Pancreas (tissue), 10 donors: ENCODE measurements at regions not wholly inside any gene's neighbourhood (a gene's known extent, or its start where the extent isn't known, plus 50 kb on each side); places are given as distances from the start of the nearest gene placed in this dataset.

Source experiments
- ATAC-seq, 4 donors: fragments of 200-7000 bp; cut with Tn5 transposase; one replicate each; pipeline versions ENCODE4 v1.8.0 to v1.9.1; 2020; ENCODE audit warnings: mild to moderate bottlenecking in 4 of 4, moderate library complexity in 4 of 4
- DNase-seq, 6 donors: peaks; one replicate each; pipeline ENCODE4 v3.0.0-alpha.2; 2020
- FAIRE-seq: peaks from 2 replicates; lab custom pipeline; 2012; peaks lifted over from hg19 to GRCh38; lab: Jason Lieb, UNC
- H3K27ac ChIP-seq, 4 donors: fragments of 200-600 bp; sonication (generic); 1 replicate in 3 of 4; 2 replicates in 1 of 4; pipeline versions ENCODE4 v1.5.0 to v1.8.0; 2020
- H3K27me3 ChIP-seq, 4 donors: fragments of 200-600 bp; one replicate each; pipeline ENCODE4 v1.8.0; 2021
- H3K36me3 ChIP-seq, 3 donors: fragments of 200-600 bp; sonication (generic) in 1 of 3; one replicate each; pipeline versions ENCODE4 v1.5.0 to v1.8.0; 2020 to 2021
- H3K4me1 ChIP-seq, 3 donors: fragments of 200-600 bp; one replicate each; pipeline ENCODE4 v1.8.0; 2021
- H3K4me3 ChIP-seq, 4 donors: fragments of 200-600 bp; sonication (generic) in 2 of 4; one replicate each; pipeline versions ENCODE4 v1.5.0 to v1.8.0; 2020 to 2021
- H3K9me3 ChIP-seq, 4 donors: fragments of 200-600 bp; one replicate each; pipeline ENCODE4 v1.8.0; 2021
- WGBS, 2 donors: extraction: QIAGEN DNeasy Blood & Tissue Kit; methylation state at CpG; one replicate each; pipeline ENCODE4 v1.1.7; 2013; 5-methylcytosine and 5-hydroxymethylcytosine counted together
- intact Hi-C, 3 donors: fragments of 100-400 bp; cut with DNase I; formaldehyde crosslinking; loops; one replicate each; pipeline versions ENCODE4 v1.11.1 to v1.14.2; 2022
- TF ChIP-seq, protein P1 (sequence below), 4 donors: fragments of 200-600 bp; sonication (generic) in 3 of 4; IDR thresholded peaks; one replicate each; pipeline versions ENCODE4 v1.5.0 to v1.8.0; 2021; ENCODE audit warnings: antibody characterized with exemption in 4 of 4
- donor health status: healthy with polysubstance abuse.
- donor health status: DM: no; HTN: no; CAD: no; lungs with moderate emphysema.
- donor health status: DM: no; HTN: no; CAD: no.
- donor health status: control.
- donor health status: control.
- donor health status: Bipolar disorder and iron deficiency.
- donor health status: DM: yes; HTN: yes; CAD: no.
- donor health status: DM: no; HTN: no; CAD: no.
- donor health status: DM: no; HTN: no; CAD: no.
- donor health status: DM: yes; HTN: yes; CAD: no.

GRCh38 chr12:127925971-127926370, 341.0 kb upstream of the TMEM132C start:
- FAIRE-seq (no peak), DNase-seq (no peak), ATAC-seq (no peak)
- Histone ChIP-seq H3K36me3 (no peaks in the 10 kb centered on the region), H3K27me3 (no peaks in the 10 kb centered on the region), H3K4me3 (no peak overlapping the region), H3K4me1 (no peaks in the 10 kb centered on the region), H3K27ac (no peak overlapping the region), H3K9me3 (no peaks in the 10 kb centered on the region)
- TF ChIP-seq, protein P1, sequence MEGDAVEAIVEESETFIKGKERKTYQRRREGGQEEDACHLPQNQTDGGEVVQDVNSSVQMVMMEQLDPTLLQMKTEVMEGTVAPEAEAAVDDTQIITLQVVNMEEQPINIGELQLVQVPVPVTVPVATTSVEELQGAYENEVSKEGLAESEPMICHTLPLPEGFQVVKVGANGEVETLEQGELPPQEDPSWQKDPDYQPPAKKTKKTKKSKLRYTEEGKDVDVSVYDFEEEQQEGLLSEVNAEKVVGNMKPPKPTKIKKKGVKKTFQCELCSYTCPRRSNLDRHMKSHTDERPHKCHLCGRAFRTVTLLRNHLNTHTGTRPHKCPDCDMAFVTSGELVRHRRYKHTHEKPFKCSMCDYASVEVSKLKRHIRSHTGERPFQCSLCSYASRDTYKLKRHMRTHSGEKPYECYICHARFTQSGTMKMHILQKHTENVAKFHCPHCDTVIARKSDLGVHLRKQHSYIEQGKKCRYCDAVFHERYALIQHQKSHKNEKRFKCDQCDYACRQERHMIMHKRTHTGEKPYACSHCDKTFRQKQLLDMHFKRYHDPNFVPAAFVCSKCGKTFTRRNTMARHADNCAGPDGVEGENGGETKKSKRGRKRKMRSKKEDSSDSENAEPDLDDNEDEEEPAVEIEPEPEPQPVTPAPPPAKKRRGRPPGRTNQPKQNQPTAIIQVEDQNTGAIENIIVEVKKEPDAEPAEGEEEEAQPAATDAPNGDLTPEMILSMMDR (IDR thresholded peaks at IDR 0.05): no peak
- intact Hi-C loops: no loop called here
- WGBS, 2 donors: 14% methylated on average over 4 of the region's 4 CpGs

DNA sequence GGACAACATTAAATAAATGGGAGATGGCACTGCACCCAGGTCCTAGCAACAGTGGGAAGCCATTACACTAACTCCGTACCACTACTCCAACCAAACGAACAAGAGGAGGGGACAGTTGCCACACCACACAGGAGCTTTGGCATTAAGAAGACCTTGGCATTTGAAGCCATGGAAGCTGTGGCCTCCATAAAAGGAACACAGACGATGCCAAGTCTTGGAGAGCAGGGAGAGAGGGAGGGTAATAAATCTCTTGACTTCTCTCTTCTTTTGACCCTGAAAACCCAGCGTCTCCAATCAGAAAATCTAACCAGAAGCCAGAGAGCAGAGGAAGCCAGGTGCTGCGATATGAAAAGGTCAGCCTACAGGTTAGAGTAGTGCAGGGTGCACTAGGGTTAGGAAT, 338.8 kb upstream of the TMEM132C start:
- H3K36me3 ChIP-seq: no peaks in the 10 kb centered on the region
- TF ChIP-seq, protein P1 (IDR thresholded peaks at IDR 0.05): no peak
- no peak overlapping the region for H3K4me3 ChIP-seq
- no peaks in the 10 kb centered on the region for H3K4me1 ChIP-seq
- FAIRE-seq (no peak), DNase-seq (no peak), ATAC-seq (no peak)
- 41 to 49% methylated on average over 5 of the region's 5 CpGs for WGBS, 2 donors
- no peak overlapping the region for H3K27ac ChIP-seq
- no peaks in the 10 kb centered on the region for H3K27me3 ChIP-seq
- intact Hi-C loops: no loop called here
- H3K9me3 ChIP-seq: no peaks in the 10 kb centered on the region

DNA sequence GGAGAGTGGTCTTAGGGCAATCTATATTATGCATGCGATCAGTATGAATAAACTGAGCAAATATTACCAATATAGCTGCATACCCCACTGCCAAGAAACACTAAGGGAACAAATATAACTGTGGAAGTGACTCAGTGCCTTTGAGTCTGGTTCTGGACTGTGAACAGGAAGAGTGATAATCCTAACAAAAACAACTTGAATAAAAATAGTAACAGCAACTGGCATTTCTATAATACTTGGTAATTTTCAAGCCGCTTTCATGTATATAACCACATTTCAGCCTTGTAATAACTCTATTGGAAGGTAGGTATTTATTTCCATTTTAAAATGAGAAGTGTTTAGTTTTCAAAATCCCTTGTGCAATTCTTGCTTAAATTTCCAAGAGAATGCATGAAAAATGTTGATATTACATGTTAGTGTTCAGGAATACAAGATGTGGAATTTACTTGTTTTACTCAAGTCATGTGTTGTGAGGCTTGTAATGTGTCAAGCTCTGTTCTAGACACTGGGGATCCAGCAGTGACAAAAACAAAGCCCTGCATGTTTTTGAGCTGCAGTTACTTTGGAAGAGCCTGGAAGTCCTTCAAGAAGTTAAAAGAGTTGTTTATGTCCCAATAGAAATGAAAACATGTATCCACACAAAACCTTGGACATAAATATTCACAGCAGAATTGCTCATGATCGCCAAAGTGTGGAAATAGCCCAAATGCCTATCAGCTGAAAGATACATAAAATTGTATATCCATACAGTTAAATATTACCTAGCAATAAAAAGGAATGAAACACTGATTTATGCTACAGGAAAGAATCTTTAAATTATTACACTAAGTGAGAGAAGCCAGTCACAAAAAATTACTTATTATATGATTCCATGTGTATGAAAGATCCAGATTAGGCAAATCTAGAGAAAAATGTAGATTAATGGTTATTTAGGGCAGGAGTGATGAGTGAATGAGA, 338.1 kb upstream of the TMEM132C start:
- TF ChIP-seq, protein P1 (IDR thresholded peaks at IDR 0.05): no peak
- H3K27me3 ChIP-seq: no peaks in the 10 kb centered on the region
- no peak overlapping the region for H3K4me3 ChIP-seq
- no peak for ATAC-seq
- no peak overlapping the region for H3K27ac ChIP-seq
- H3K36me3 ChIP-seq: no peaks in the 10 kb centered on the region
- H3K9me3 ChIP-seq: no peaks in the 10 kb centered on the region
- no peak for DNase-seq
- H3K4me1 ChIP-seq: no peaks in the 10 kb centered on the region
- FAIRE-seq: no peak
- WGBS, 2 donors: 58 to 78% methylated on average over 3 of the region's 3 CpGs
- intact Hi-C loops: no loop called here

DNA sequence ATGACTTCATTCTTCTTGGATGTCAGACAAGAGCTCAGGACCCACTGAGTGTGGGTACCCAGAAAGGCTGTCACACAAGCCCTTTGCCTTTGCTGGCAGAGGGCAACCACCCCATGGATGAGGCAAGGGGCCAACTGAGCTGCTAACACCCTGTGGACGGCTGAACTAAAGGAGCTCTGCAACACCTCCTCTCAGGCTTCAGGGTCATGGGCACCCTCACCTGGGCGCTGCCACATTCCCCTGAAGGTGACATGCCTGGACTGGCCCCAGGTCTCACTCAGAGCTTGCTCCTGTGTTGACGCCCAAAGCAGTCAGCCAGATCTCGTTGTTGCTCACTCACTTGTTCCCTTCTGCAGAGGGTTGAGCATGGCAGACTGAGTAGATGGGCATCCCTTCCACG, 336.8 kb upstream of the TMEM132C start:
- H3K4me1 ChIP-seq: no peaks in the 10 kb centered on the region
- ATAC-seq (no peak), DNase-seq (no peak), FAIRE-seq (no peak)
- H3K27me3 ChIP-seq: no peaks in the 10 kb centered on the region
- WGBS, 2 donors: 32 to 44% methylated on average over 5 of the region's 5 CpGs
- no peak overlapping the region for H3K27ac ChIP-seq
- intact Hi-C loops: no loop called here
- H3K9me3 ChIP-seq: no peaks in the 10 kb centered on the region
- TF ChIP-seq, protein P1 (IDR thresholded peaks at IDR 0.05): no peak
- H3K4me3 ChIP-seq: no peak overlapping the region
- no peaks in the 10 kb centered on the region for H3K36me3 ChIP-seq

- TF ChIP-seq, protein P1 (IDR thresholded peaks at IDR 0.05): no peak
- Histone ChIP-seq H3K9me3 (no peaks in the 10 kb centered on the region), H3K27me3 (no peaks in the 10 kb centered on the region), H3K4me1 (no peaks in the 10 kb centered on the region), H3K36me3 (no peaks in the 10 kb centered on the region), H3K27ac (no peak overlapping the region), H3K4me3 (no peak overlapping the region)
- FAIRE-seq: no peak
- 69 to 84% methylated on average over 1 of the region's 1 CpG for WGBS, 2 donors
- DNase-seq: no peak
- intact Hi-C loops: no loop called here
- ATAC-seq: no peak
These were observed 332.6 kb upstream of the TMEM132C start for GRCh38 chr12:127934409-127934808.
